Inflammatory macrophage treated with lipopolysaccharide for 1 hour (primary cell): ENCODE measurements at regions not wholly inside any gene's neighbourhood (a gene's known extent, or its start where the extent isn't known, plus 50 kb on each side); places are given as distances from the start of the nearest gene placed in this dataset.
"Not testable (repeated sequence)": the region's sequence is repeated elsewhere in the genome, so short reads cannot be mapped to it uniquely, and the experiment has no call there.

Experiments
- DNase-seq, 2 donors: peaks; one replicate each; pipeline ENCODE4 v3.0.0-alpha.2; 2020 to 2022

- no peak for DNase-seq
These were observed 96.4 kb upstream of the B3GAT1 start for GRCh38 chr11:134508219-134508990.

- DNase-seq, result no peak
These were observed 94.0 kb upstream of the B3GAT1 start for GRCh38 chr11:134506046-134506445.

GRCh38 chr11:134505125-134505524 lies 93.1 kb upstream of the B3GAT1 start:
- no peak for DNase-seq

GRCh38 chr11:134504146-134504905 lies 92.3 kb upstream of the B3GAT1 start:
- DNase-seq, result no peak

- DNase-seq, result no peak
These were observed 91.6 kb upstream of the B3GAT1 start for GRCh38 chr11:134503596-134503995.

- DNase-seq, result no peak
These were observed 91.1 kb upstream of the B3GAT1 start for GRCh38 chr11:134503100-134503499.

GRCh38 chr11:134502153-134502550 lies 90.1 kb upstream of the B3GAT1 start:
- DNase-seq, result no peak

GRCh38 chr11:134501406-134502152 lies 89.5 kb upstream of the B3GAT1 start:
- no peak for DNase-seq

- no peak for DNase-seq
These were observed 88.6 kb upstream of the B3GAT1 start for GRCh38 chr11:134500621-134501020.

- no peak for DNase-seq
These were observed 87.9 kb upstream of the B3GAT1 start for GRCh38 chr11:134499990-134500389.

GRCh38 chr11:134498326-134499139 lies 86.5 kb upstream of the B3GAT1 start:
- DNase-seq, result no peak

- DNase-seq, result no peak
These were observed 85.5 kb upstream of the B3GAT1 start for GRCh38 chr11:134497586-134497985.

GRCh38 chr11:134496058-134496457 lies 84.0 kb upstream of the B3GAT1 start:
- DNase-seq, result not testable (repeated sequence)

GRCh38 chr11:134494395-134494794 lies 82.4 kb upstream of the B3GAT1 start:
- DNase-seq, result not testable (repeated sequence)

GRCh38 chr11:134492411-134492810 lies 80.4 kb upstream of the B3GAT1 start:
- DNase-seq, result not testable (repeated sequence)

- DNase-seq, result no peak
These were observed 77.7 kb upstream of the B3GAT1 start for GRCh38 chr11:134489728-134490127.

- DNase-seq, result no peak
These were observed 76.9 kb upstream of the B3GAT1 start for GRCh38 chr11:134488913-134489312.

- no peak for DNase-seq
These were observed 76.5 kb upstream of the B3GAT1 start for GRCh38 chr11:134488512-134488911.

GRCh38 chr11:134487696-134488095 lies 75.7 kb upstream of the B3GAT1 start:
- DNase-seq, result no peak

GRCh38 chr11:134486704-134487103 lies 74.7 kb upstream of the B3GAT1 start:
- no peak for DNase-seq

- DNase-seq, result no peak
These were observed 74.1 kb upstream of the B3GAT1 start for GRCh38 chr11:134486106-134486505.

- DNase-seq, result no peak
These were observed 73.3 kb upstream of the B3GAT1 start for GRCh38 chr11:134485316-134485715.

- no peak for DNase-seq
These were observed 71.8 kb upstream of the B3GAT1 start for GRCh38 chr11:134483857-134484256.
